WERI-Rb-1 (cell line): ENCODE measurements at regions not wholly inside any gene's neighbourhood (a gene's known extent, or its start where the extent isn't known, plus 50 kb on each side); places are given as distances from the start of the nearest gene placed in this dataset.

Experiments used
- DNase-seq: peaks from one replicate; pipeline ENCODE4 v3.0.0-alpha.2; 2020
- H3K27ac ChIP-seq: fragments of 250-450 bp; sonication (Bioruptor Pico); 2 replicates; pipeline ENCODE4 v1.5.1; 2020; ENCODE audit warnings: mild to moderate bottlenecking, moderate library complexity
- H3K27me3 ChIP-seq: fragments of 250-450 bp; sonication (Bioruptor Pico); 2 replicates; pipeline ENCODE4 v1.5.1; 2021; ENCODE audit warnings: mild to moderate bottlenecking, low read depth, moderate library complexity; ENCODE audit not compliant: insufficient read depth, severe bottlenecking
- H3K36me3 ChIP-seq: fragments of 250-450 bp; sonication (Bioruptor Pico); 2 replicates; pipeline ENCODE4 v1.5.1; 2020; ENCODE audit warnings: mild to moderate bottlenecking, moderate library complexity
- H3K4me3 ChIP-seq: 2 replicates; pipeline ENCODE4 v1.5.1; 2011; ENCODE audit warnings: low read depth, mild to moderate bottlenecking, control low read depth, low read length
- H3K9me3 ChIP-seq: fragments of 250-450 bp; sonication (Bioruptor Pico); 2 replicates; pipeline ENCODE4 v1.5.1; 2021; ENCODE audit warnings: mild to moderate bottlenecking, moderate library complexity; ENCODE audit not compliant: severe bottlenecking
- TF ChIP-seq, protein P1 (sequence below): IDR thresholded peaks from 2 replicates; pipeline ENCODE4 v1.5.1; 2011; ENCODE audit warnings: low read depth, mild to moderate bottlenecking, control low read depth, inconsistent platforms, low read length

DNA sequence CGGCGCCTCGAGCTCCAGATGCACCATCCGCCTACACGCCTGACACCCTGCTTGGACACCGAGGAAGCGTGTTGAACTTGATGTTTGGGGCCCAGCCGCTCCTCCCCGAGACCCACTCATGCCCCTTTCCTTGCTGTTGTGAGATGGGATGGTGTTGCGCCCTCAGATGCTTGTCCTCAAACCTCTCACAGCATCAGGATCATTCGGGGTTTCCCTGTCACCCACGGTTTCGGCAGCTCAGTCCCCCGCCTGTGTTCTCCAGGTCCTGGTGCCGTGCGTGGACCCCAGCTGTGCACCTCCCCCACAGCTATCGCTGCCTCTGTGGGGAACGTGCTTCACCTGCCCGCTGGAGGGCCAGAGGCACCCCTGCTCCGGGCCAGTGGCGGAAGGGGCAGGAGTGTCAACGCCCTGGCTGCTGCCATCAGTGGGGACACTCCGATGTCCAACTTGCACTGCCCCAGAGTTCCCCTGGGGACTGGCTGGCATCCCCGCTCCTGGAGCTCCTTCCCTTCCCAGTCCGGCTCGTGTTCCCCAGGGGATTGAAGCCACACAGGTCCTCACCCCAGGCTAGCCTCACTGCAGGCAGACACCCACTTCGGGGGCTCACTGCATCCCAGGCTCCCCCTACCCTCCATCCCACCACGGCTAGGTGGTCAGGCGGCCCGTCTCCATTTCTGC lies 82.3 kb upstream of the ADRA2C start:
- H3K4me3 ChIP-seq: no peak overlapping the region
- H3K27me3 ChIP-seq: no peaks in the 10 kb centered on the region
- no peak for DNase-seq
- H3K27ac ChIP-seq: no peak overlapping the region
- no peaks in the 10 kb centered on the region for H3K36me3 ChIP-seq
- H3K9me3 ChIP-seq: no peaks in the 10 kb centered on the region
- TF ChIP-seq, protein P1, sequence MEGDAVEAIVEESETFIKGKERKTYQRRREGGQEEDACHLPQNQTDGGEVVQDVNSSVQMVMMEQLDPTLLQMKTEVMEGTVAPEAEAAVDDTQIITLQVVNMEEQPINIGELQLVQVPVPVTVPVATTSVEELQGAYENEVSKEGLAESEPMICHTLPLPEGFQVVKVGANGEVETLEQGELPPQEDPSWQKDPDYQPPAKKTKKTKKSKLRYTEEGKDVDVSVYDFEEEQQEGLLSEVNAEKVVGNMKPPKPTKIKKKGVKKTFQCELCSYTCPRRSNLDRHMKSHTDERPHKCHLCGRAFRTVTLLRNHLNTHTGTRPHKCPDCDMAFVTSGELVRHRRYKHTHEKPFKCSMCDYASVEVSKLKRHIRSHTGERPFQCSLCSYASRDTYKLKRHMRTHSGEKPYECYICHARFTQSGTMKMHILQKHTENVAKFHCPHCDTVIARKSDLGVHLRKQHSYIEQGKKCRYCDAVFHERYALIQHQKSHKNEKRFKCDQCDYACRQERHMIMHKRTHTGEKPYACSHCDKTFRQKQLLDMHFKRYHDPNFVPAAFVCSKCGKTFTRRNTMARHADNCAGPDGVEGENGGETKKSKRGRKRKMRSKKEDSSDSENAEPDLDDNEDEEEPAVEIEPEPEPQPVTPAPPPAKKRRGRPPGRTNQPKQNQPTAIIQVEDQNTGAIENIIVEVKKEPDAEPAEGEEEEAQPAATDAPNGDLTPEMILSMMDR: no peak

DNA sequence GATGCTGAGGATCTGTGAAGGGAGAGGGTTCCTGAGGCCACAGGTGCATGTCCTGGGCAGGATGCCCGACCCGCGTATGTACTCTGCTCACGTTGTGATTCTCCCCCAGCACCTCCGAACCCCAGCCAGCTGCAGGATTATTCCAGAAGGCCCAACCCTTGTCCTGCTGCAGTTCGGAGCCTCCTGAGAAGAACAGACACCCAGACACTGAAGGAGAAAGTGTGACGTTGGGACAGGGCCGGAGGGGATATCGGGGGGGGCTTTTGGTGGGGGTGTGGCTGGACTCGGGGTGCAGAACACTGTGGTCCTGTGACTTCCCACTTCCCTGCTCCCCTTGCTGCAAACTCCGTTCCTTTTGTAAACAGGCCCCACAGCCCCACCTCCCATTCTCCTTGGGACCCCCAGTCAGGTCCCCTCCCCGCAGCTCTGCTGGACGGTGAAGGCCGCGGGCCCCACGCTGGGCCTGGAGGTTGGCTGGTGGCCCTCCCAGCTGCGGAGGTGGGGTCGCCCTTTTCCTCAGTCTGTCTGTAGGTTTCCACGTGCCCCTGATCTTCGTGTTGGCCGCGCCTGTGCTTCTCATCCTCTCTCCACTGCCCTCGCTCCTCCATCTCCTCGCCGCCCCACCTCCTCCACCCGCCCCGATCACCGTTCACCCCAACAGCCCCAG lies 83.0 kb upstream of the ADRA2C start:
- no peaks in the 10 kb centered on the region for H3K9me3 ChIP-seq
- peak; percentile 4 for DNase-seq
- no peak overlapping the region for H3K4me3 ChIP-seq
- H3K27ac ChIP-seq: no peak overlapping the region
- TF ChIP-seq, protein P1: no peak
- no peaks in the 10 kb centered on the region for H3K27me3 ChIP-seq
- H3K36me3 ChIP-seq: no peaks in the 10 kb centered on the region

DNA sequence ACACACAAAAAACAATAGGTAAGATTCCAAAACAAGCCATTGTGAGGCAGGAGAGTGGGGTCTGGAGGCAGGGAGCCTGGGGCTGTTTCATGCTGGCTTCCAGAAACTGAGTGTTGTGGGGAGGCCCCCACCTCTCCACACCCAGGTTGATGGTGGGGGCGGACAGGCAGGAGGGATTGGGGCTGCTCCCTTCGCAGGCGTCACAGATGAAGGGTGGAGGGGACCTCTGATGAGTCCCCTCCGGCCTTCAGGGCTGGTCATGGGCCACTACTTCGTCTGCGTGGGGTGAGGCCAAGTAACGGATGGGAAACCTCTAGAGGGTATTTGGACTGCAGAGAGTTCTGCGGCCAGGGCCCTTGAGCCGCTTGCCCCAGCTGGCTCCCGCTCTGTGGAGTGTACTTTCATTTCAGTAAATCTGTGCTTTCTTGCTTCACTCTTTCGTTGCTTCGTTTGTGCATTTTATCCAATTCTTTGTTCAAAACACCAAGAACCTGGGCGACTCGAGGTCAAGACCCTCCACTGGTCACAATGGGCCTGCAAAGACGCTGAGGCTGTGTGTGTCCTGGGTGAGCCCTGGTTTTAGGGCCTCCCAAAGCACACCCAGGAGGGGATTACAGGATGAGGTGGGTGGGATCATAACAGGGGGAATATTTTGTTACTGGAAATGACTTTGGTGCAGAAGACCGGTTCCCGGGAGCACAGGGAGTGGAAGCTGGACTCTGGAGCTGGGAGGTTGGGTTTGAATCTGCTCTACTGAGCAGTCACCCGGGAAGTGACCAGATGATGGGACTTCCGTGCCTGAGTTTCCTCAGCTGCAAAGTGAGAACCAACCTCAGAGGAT lies 83.7 kb upstream of the ADRA2C start:
- Histone ChIP-seq H3K27me3 (no peaks in the 10 kb centered on the region), H3K9me3 (no peaks in the 10 kb centered on the region), H3K36me3 (no peaks in the 10 kb centered on the region), H3K4me3 (no peak overlapping the region), H3K27ac (no peak overlapping the region)
- no peak for DNase-seq
- TF ChIP-seq, protein P1: no peak

DNA sequence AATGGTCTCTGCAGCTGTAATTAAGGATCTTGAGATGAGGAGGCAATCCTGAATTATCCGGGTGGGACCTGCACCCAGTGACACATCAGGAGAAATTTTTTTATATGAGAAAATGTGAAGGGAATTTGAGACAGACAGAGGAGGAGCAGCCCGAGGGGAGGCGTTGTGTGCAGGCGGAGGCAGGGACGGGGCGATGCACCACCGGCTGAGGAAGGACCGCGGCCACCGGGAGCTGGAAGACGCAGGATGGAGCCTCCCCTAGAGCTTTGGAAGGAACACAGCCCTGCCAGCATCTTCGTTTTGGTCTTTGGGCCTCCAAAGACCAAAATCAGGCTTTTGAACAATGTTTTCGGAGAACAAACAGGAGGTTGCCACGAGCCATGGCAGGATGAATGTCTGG lies 85.0 kb upstream of the ADRA2C start:
- Histone ChIP-seq H3K4me3 (no peak overlapping the region), H3K27me3 (no peaks in the 10 kb centered on the region), H3K36me3 (no peaks in the 10 kb centered on the region), H3K9me3 (no peaks in the 10 kb centered on the region), H3K27ac (no peak overlapping the region)
- TF ChIP-seq, protein P1: no peak
- no peak for DNase-seq

DNA sequence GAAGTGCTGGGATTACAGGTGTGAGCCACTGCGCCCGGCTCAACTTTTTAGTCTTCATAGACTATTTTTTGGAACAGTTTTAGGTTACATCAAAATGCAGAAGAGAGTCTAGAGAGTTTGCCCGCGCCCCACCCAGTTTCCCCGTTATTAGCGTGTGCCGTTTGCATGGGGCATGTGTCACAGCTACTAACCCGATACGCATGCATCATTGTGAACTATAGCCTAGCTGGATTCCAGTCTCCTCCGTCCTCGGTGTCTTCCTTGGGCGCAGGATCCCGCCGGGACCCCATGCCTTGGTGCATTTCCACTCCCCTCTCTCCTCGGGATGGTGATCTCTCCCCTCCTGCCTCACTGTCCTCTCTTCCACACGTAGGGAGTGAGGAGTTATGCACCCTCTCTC lies 85.5 kb upstream of the ADRA2C start:
- TF ChIP-seq, protein P1: no peak
- H3K27ac ChIP-seq: no peak overlapping the region
- H3K9me3 ChIP-seq: no peaks in the 10 kb centered on the region
- H3K4me3 ChIP-seq: no peak overlapping the region
- no peak for DNase-seq
- no peaks in the 10 kb centered on the region for H3K36me3 ChIP-seq
- no peaks in the 10 kb centered on the region for H3K27me3 ChIP-seq
